NCI-H446 (cell line): ENCODE measurements at regions not wholly inside any gene's neighbourhood (a gene's known extent, or its start where the extent isn't known, plus 50 kb on each side); places are given as distances from the start of the nearest gene placed in this dataset.
"Not testable (repeated sequence)": the region's sequence is repeated elsewhere in the genome, so short reads cannot be mapped to it uniquely, and the experiment has no call there.

Experiments used
- DNase-seq, 2 experiments: peaks; one replicate each; lab custom pipeline; 2025; lab: John Stamatoyannopoulos, UW

DNA sequence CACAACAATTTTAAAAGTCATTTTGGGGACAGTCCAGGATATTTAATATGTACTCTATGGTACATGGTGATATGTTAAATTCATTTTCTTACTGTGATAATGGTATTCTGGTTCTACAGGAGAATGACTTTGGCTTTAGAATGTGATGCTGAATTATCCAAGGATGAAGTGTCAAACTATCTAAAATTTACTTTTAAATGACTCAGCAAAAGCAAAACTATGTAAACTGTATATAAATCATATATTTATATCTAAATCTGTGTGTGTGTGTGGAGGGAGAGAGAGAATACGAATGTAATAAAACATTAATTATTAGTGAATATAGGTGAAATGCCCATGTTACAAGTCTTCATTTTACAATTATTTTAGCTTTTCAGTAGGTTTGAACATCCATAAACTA is 733.8 kb upstream of the CA10 start:
- no peak for DNase-seq

DNA sequence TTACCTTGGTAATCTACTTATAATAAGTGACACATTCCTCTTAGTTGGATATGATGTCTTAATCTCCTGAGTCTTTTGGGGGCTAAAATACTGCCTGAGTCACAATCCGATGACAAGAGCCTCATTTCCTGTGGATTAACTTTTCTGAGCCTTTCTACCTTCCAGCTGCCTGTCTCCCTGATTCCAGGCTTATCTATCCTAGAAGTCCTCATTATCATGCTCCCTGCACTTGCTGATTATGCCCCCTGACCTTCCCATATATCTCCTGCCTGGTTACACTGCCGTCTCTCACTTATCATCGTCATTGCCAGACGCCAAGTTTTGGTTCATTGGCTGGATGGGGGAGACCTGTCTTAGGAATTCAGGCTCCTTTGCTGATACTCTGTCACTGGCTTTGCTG is 727.4 kb upstream of the CA10 start:
- no peak for DNase-seq

DNA sequence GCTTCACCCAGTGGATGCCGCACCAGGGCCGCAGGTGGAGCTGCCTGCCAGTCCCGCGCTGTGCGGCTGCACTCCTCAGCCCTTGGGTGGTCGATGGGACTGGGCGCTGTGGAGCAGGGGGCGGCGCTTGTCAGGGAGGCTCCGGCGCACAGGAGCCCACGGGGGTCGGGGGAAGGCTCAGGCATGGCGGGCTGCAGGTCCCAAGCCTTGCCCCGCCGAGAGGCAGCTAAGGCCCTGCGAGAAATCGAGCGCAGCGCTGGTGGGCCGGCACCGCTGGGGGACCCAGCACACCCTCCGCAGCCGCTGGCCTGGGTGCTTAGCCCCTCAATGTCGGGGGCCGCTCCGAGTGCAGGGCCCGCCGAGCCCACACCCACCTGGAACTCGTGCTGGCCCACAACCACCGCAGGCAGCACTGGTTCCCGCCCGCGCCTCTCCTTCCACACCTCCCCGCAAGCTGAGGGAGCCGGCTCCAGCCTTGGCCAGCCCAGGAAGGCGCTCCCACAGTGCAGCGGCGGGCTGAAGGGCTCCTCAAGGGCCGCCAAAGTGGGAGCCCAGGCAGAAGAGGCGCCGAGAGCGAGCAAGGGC is 725.5 kb upstream of the CA10 start:
- DNase-seq = not testable (repeated sequence)

DNA sequence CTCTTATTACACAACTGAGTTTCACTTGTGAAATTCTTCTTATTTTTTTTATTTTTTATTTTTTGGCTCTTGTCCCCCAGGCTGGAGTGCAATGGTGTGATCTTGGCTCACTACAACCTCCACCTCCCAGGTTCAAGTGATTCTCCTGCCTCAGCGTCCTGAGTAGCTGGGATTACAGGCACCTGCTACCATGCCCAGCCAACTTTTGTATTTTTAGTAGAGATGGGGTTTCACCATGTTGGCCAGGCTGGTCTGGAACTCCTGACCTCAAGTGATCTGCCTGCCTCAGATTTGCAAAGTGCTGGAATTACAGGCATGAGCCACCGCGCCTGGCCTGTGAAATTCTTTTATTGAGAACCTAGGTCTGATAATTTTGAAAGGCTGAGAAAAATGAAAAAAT is 688.3 kb upstream of the CA10 start:
- DNase-seq = not testable (repeated sequence)

DNA sequence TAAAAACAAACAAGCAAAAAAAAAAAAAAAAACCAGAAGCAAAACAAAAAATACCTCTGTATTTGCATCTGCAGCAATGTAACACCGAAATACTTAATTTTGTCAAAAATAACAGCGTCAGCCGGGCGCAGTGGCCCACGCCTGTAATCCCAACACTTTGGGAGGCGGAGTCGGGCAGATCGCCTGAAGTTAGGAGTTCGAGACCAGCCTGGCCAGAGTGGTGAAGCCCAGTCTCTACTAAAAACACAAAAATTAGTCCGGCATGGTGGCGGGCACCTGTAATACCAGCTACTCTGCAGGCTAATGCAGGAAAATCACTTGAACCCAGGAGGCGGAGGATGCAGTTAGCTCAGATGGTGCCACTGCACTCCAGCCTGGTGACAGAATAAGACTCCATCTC is 683.5 kb upstream of the CA10 start:
- DNase-seq = no peak

DNA sequence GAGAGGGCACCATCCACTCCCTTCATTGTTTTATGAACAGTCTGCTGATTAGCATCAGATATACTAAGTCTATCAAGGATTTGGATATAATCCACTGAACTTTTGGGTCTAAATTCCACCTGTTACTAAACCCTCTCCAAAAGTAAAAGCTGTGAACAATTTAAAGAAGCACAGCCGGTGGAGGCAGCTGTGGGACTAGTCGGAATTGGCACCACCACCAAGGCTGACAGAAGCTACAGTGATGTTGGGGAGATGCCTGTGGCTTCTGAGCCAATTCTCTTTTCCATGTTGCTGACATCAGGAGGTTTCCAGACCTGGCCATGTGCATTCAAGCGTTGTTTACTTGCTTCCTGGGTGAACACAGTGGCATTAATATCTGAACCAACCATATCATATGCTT is 679.0 kb upstream of the CA10 start:
- no peak for DNase-seq

DNA sequence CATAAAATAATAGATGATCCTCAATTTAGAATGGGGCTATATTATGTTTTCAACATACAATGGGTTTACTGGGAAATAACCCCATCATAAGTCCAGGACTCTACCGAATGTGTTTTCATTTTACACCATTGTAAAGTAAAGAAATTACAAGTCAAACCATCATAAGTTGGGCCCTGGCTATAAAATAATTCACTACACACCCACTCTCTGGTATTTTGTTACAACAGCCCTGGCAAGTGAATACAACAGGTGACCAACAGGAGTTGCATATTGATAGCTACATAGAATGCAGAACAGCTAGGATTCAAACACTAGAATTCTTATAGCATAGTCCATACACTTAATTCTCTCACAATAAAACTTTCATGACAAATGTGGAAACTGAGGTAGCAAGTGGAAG is 673.0 kb upstream of the CA10 start:
- DNase-seq = no peak

DNA sequence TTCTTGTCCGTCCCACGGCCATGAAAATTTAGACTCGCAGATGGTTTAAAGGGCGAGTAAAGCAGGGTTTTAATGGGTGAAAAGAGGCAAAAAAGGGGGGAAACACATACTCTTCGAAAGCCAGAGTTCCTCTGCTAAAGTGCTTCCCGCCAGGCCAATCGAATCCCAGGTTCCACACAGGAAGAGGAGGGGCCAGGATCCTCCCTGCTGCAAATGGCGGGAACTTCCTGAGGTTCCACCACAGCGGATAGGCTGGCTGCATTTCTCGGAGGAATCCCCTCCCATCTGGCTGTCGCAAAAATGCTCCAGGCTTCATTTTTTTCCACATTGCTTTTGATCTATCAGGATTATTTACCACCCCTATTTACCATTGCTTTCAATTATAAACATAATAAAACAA is 670.1 kb upstream of the CA10 start:
- DNase-seq = peak in 1 of 2 experiments; percentile 14

DNA sequence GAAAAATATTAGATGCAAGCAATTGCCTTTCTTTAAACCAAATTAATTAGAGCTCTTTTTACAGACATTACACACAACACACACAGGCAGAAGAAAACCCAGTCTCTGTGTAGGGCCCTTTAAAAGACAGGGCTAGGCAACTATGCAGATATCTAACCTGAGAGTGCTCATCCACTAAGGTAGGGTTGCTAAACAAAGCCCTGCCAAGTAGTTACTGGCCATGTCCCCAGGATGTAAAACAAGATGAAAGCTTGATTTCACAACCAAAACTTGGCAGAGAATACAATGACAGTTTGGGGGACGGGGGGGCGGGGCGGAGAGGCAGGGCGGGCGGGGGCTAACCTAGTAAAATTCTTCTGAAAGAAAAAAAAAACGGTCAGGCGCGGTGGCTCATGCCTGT is 669.0 kb upstream of the CA10 start:
- no peak for DNase-seq

DNA sequence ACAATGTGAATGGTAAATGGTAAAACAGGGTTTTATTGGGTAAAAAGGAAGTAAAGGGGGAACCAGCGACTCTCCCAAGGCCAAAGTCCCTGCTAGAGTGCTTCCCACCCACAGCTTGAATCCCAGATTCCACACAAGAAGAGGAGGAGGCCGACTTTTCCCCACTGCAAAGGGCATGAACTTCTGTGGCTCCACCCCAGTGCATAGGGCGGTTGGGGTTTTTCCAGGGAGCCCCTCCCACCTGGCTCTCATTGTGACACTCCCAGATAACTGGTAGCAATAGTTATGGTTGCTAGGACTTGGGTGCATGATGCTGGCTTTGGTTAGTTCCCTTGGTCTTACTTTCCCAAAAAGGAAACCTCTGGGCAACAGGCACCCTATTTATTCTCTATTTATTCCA is 666.0 kb upstream of the CA10 start:
- no peak for DNase-seq

DNA sequence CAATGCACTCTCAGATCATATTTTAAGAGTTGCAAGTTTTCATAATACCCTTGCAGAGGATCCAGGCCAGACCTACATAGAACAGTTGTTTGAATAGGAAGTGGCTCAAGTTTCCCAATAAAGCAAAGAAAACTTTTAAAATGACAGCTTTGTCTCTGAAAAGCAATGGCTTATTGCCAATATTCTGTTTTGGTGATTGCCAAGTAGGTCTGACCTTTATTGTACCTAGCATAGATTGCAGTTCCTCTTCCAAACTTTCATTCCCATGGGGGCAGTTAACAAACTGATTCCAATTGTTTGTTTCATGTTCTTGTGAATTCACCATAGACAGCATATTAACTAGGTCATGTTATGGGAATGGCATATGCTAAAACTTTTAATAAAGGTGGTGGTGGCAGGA is 664.6 kb upstream of the CA10 start:
- no peak for DNase-seq

DNA sequence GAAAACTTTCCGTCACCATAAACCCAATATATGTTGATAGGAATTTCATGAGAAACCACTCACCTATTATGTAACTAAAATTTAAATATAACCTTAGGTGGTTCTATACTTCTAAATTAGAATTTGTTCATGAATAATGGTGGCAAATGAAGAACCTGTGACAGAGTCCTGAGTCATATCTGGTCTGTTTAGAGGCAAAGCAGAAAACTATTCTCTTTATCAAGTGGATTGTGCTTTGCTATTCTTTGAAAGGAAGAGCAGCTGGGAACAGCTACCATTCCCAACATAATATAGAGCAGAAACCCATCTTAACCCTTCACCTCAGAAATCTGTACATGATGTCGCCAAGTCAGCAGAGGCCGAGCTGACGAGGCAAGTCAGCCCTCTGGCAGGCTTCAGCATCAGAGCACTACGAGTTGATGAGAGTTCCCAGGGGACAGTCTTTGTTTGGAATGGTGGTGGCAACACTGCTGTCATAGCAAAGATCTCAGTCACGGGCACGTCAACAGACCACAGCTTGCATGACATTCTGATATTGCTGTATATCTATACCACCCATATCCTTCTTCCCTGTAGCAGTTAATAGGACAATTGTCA is 631.9 kb upstream of the CA10 start:
- DNase-seq = no peak

DNA sequence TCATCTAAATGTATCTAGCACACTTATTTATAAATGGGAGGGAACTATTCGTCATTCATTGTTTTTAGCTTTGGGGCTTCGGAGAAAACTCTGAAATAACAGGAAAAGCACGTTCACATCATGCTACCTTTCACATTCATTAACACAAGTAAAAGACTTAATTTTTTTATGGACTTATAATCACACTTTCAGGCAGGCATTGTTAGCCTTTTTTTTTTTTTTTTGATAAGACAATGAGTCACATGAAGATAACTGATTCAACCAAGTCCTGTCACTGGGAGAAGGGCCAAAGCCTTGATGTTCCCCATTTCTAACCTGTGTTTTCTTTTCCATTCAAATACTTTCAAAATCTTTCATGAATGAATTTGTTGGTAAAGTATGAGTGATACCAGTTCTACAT is 631.3 kb upstream of the CA10 start:
- no peak for DNase-seq

DNA sequence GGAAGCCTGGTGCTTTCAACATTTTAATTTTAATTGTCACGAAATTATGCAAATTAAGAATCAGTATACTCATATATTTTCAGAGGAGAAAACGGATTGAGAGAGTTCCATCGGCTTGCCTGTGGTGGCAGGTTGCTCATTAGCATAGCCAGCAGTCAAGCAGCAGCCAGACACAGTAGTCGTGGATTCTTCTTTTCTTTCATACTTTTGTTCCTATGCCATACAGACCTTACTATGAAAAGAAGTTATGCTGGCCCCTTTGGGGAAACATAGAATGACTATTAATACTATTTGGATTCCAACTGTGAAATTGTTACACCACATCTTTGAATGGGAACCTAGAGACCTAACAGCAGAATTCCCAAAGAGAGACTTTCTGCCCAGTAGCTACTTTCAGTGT is 617.7 kb upstream of the CA10 start:
- no peak for DNase-seq

DNA sequence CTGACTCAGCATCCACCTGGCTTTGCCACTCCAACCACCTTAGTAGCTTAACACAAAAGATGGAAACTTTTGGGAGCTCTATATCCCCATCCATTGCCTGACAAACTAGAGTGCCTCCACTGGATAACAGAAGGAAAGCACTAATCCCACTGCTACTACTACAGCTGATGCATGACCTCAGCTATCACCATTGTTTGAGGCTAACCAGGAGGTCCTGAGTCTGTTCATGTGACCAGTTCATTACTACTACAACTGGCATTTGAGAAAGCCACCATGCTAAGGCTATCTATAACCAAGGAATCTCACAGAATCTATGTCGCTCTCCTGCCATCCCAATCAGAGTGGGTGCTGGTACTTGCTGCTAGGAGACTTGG is 604.3 kb upstream of the CA10 start:
- DNase-seq = no peak

DNA sequence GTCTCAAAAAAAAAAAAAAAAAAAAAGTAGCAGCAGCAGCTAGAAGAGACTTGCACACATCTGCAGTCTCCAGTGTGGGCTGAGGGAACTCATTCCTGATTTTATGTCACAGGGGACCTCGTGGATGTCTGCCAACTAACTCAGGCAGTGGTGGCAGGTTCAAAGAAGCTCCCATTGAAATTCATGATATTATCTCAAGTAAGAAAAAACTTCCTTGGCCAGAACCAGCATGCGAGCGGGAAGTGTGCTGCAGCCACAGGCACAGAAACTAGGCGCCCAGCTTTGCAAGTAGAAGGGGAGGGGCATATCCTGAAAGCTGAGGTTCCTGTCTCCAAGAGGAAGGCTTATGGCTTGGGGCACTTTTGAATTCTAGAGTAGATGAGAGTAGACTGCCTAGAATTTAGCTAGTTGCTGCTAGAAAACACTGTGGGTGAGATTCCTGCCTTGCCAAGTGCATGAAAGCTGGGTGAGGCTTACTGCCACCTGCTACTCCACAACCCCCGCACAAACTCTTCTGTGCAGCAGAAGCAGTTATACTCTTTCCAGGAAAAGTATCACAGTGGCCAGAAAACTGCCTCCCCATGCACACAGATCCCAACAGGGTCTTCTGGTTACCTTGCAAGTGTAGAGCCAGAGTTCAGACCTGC is 603.8 kb upstream of the CA10 start:
- DNase-seq = no peak

DNA sequence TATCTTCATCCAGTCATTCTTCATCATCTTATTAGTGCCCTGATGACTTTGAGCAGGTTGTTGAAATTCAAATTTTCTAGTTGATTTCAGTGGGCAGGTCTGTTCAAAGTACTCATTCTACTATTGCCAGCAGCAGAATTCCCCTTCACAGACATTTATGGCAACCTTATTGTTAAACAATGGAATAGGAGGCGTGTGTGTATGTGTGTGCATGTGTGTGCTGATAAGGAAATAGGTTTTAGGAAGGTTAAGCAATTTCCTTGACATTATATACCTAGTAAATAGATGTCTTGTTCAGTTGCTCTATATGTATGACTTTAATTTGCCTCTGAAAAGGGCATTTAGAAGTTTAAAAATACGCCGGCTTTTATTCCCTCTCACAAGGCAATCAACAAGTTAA is 601.4 kb upstream of the CA10 start:
- no peak for DNase-seq

DNA sequence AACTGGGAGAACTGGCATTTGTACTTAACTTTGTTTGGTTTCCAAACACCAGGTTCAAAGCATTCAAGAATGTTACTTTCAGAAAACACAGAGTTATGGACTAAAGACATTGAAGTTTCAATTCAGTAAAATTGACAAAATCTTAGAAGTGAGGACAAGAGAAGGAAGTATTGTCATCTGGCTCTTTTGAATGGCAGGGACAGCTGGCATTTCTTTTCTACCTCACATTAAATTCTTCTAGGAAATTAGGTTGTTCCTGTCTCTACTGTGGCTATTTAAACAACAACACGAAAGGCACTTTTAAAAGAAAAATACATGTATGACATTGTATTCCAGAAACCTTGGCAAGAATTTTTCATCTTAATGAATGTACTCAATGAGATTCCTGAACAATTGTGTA is 600.0 kb upstream of the CA10 start:
- no peak for DNase-seq

DNA sequence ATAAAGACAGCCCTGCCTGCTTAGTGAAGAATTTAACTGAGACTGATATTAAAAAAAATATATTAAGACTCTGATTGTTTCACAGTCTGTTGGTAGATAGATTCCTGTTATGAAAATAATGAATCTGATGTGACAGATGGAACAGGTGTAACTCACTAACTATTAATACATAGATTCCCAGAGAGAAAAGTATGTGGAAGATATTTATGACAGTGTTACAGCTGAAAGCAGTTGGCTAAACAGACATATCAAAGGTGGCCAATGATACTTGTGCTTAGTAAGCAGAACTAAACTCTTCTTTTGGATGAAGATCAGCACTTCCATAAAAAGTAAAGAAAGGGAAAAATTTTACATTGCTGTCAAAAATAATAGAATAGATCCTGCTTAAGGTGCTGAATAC is 598.2 kb upstream of the CA10 start:
- no peak for DNase-seq

DNA sequence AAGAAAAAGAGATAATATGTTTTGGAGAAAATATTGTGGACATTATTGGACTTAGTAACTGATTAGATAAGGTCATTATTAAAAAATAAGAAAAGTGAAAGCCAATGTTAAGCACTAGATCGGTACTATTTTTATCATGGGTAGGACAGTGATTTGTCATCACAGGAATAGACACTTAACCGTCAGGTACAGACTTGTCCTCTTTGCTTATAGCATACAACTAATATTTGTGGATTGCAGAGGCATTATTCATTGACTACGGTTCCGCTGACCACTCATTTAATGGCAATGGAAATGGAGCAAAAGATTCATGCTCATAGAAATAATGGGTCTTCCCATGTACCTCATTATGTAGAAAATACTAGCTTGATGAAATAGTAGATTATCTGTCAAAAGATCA is 596.3 kb upstream of the CA10 start:
- no peak for DNase-seq

DNA sequence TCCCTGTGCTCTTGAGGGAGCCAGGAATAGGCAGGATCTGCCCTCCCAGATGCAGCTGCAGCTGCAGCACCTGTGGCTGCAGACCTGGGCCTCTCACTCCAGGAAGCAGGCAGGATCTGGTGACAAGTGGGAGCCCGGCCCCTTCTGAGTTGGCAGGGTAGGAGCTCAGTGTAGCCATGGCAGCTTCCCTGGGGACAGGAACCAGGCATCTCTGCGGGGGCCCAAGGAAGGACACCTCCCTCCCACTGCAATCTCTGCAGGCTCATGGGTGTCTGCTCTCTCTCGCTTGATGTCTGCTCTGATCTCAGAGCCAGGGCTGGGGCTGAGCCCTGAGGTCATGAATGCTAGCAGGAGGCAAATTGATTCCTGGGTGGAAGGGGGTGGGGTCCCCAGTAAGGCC is 592.5 kb upstream of the CA10 start:
- no peak for DNase-seq

DNA sequence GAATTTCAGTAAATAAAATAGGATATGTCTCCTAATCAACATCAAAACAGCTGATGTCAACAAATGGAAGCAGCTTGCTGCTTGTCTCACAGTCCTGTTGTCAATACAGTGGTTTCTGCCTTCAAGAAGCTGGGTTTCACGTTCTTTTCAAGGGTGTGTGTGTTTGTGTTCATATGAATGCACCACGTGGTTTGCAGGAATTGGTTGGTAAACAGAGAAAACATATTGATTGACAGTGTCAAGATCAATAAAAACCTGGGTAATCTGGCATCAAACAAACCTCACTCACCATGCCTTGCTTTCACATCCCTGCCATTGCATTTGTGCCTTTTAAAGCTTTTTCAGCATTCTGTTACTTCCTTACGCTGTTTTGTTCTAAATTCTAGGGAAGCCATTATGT is 585.7 kb upstream of the CA10 start:
- no peak for DNase-seq

DNA sequence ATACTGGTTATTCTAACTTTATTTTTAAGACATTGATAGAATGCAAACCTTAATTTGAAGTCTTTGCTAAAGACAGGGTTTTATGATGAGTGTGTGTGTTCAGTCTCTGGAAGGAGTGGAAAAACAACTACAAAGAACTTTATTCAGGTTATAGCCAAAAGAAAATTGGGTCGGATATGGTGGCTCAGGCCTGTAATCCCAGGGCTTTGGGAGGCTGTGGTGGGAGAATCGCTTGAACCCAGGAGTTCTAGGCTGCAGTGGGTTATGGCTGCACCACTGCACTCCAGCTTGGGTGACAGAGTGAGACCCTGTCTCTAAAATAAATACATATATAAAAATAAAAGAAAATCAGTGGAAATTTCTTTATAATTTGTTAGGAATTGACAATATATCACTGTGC is 581.5 kb upstream of the CA10 start:
- DNase-seq = no peak

DNA sequence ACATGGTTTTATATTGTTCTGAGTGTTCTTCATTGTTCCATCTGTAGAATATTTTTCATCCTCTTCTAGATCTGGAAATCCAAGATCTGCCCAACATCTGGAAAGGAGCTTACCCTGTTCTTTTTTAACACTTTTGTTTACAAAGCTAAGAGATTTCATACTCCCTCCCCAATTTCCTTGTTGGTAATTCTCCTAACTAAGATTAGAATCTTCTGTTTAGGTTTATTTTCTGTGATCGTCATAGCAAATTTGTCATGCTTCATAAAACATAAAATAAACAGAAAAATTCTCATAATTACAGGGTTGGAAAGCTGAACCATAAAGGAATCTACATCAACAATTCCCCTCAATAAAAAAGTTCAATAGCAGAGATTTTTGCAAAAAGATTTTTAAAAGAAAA is 580.3 kb upstream of the CA10 start:
- no peak for DNase-seq
